ENCODE measurements at regions not wholly inside any gene's neighbourhood (a gene's known extent, or its start where the extent isn't known, plus 50 kb on each side); places are given as distances from the start of the nearest gene placed in this dataset.

GRCh38 chr1:99566290-99567021 is 79.5 kb upstream of the PALMD start:
- intact Hi-C loops (cut with micrococcal nuclease) = no loop called here

GRCh38 chr1:99570486-99571089 is 75.3 kb upstream of the PALMD start:
- intact Hi-C loops (cut with micrococcal nuclease) = no loop called here

DNA sequence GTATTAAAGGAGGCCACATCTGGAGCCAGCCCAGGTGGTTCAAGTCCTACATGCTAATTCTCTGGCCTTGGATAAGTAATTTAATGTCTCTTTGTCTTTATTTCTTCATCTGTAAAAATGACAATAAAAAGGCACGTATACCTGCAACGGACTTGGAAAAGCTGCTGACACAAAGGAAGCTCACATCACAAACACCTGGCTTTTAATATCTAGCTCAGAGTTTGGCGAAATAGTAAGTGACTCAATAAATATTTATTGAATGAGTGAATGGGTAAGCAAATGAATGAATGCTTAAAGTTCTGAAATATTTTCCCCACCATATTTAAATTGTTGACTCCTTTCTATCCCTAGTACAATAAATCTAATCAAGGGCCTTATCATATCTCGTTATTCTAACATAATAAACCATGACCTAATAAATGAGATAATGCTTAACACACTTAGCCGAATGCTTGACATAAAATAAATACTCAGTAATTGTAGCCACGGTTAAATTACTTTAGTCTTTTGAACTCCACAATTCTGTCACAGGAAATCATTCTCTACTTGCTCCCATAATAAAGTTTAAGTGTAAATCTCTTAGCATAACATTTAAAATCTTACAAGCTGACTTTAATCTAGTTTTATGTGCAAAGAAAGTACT is 74.7 kb upstream of the PALMD start:
- intact Hi-C loops (cut with micrococcal nuclease) = no loop called here

DNA sequence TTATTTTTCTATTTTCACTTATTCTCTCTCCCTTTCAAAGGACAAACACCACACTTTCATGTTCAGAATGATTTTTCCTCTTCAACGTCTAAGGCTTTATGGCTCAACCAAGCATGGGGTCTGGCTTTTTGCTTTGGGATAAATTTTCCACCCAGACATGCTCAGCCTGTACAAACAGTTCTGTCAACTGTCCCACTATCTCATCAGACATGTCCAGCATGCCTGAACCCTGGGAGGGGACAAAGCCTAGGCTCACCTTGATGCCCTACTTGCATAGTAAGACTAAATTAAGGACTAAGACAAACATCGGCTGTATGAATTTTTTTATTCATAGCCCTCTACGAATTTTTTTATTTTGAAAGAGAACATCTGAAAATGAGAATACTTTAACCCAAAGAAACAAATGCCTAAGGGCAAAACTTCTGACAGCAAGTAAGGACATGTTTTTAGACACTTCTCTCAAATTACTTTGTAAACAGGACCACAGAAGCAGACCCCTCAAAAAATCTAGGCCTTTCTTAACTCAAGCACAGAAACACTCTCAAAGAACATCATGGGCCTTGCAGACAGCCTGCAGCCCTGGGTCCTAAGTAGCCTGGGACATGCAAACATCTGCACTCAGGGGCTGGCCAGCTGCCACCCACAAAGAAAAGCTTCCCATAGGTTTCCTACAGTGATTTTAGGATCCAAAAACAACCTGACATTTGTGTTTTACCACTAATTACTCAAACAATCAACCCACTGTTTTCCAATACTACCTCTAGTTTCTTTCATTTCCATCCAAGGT is 72.3 kb upstream of the PALMD start:
- intact Hi-C loops (cut with micrococcal nuclease) = no loop called here

DNA sequence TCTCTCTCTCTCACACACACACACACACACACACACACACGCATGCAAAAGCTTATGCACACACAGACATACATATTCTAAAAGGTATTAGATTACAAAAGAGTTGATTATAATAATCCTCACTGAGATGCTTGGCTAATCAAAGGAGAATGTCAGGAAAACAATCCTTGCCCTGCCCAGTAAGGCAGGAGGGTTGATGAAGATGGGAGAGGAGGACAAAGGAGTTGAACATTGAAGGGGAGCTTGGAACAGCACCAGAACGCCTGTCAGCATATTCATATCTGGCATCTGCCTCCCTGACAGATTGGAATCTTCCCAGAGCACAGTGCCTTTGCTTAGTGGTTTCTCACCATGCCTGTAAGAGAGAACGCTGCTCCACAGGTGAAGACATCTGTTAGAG is 68.6 kb upstream of the PALMD start:
- intact Hi-C loops (cut with micrococcal nuclease) = no loop called here

DNA sequence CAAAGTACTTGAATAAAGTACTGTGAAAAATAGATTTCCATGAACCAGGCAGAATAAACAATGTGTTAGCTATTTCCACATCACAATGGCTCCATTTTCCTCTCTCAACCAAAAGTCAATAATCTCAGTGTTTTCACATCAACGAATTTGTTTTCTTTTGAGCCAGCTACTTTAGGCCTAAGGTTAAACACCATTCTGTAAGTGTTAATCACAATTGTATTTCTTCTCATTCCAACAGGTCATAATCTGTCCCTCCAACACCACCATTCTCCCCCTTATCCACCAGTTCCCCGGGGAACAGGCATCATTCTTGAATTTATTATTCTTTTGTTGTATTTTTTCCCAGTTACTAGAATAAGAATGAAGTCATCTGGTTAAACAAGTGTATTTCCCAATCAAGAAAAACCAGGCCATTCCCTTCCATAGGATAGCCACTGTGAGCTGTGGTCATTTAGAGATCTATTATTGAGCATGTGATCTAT is 66.2 kb upstream of the PALMD start:
- intact Hi-C loops (cut with micrococcal nuclease) = no loop called here

GRCh38 chr1:99580451-99580850 is 65.5 kb upstream of the PALMD start:
- intact Hi-C loops (cut with micrococcal nuclease) = no loop called here

DNA sequence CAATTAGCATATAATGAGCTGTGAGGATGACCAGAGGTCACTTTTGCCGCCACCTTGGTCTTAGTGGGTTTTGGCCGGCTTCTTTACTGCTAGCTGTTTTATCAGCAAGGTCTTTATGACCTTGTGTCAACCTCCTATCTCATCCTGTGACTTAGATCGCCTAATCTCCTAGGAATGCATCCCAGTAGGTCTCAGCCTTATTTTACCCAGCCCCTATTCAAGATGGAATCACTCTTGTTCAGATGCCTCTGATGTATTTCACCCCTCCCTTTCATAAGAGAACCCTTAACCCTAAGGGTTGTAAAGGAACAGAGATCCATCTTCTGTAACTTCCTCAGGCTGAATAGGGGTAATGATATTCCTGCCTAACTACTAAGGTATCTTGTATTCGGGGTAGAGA is 58.9 kb upstream of the PALMD start:
- intact Hi-C loops (cut with micrococcal nuclease) = no loop called here

GRCh38 chr1:99589186-99589636 is 56.7 kb upstream of the PALMD start:
- intact Hi-C loops (cut with micrococcal nuclease) = no loop called here

DNA sequence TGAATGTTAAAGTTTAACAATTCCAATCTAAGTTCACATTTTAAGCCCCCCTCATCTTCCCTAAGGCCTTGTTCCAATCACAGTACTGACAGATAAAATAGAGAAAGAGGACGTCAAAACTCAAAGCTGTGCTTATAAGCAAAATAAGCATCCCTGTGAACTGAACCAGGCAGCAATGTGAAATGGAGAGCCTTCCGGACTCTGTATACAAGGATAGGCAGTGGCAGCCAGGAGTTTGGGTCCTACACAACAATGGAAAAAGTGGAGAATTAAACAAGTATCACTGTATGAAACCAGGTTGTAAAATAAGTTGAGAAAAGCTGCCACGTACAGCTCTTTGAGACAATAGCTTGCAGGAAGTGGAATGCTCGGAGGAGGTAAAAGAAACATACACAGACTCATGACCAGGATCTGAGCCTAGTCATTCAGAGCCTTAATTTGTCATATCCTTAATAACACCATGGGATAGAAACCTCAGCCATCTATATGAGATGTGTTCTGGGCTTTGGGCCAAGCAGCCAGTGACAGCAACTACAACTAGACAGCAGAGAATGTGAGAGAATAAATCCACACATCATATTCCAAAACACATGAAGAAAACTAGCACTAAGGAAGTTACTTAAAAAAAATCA is 55.2 kb upstream of the PALMD start:
- intact Hi-C loops (cut with micrococcal nuclease) = no loop called here

GRCh38 chr1:99591886-99592285 is 54.0 kb upstream of the PALMD start:
- intact Hi-C loops (cut with micrococcal nuclease) = no loop called here

DNA sequence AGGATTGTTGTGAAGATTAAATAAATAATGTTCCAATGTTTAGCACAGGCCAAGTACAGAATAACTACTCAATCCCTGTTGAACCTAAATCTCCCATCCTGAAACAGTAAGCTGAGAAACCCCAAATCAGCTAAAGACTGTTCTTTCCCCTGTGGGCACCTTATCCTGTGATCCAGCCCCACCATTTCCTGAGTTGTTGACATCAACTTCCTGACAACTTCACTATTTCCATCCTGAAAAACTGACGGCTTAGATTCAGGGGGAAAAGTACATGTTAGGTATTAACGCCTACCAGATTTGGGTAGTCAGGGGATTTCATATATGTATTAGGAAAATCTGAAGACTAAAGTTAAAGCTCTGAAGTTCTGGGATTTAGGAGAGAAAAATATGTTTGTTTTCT is 51.7 kb upstream of the PALMD start:
- intact Hi-C loops (cut with micrococcal nuclease) = no loop called here

- intact Hi-C loops (cut with micrococcal nuclease) = no loop called here
Measured at GRCh38 chr1:99595041-99595440, 50.9 kb upstream of the PALMD start.

- intact Hi-C loops (cut with micrococcal nuclease) = no loop called here
Measured at GRCh38 chr1:99595441-99595840, 50.5 kb upstream of the PALMD start.

Measured in T-helper 1 cell treated with Interleukin-12 subunit alpha and Interleukin-12 subunit beta and Interleukin-4 antibody, amounts not matched to agents 30 ng/mL and 1 ng/mL, for 36 hours (primary cell).